ENCODE measurements at regions not wholly inside any gene's neighbourhood (a gene's known extent, or its start where the extent isn't known, plus 50 kb on each side); places are given as distances from the start of the nearest gene placed in this dataset.

- SMC1A ChIA-PET (ENCODE audit: uncharacterized antibody, unreplicated experiment) = no interaction called here
- DNase-seq (ENCODE audit: low read depth, low spot score) (no peak), ATAC-seq (no peak), FAIRE-seq (no peak)
- H3K36me3 ChIP-seq (ENCODE audit: control insufficient read depth in 2 of 2, insufficient read depth in 2 of 2, low read length in 1 of 2) = no peaks in the 10 kb centered on the region
- TF ChIP-seq ASH2L (IDR thresholded peaks at IDR 0.05; ENCODE audit: borderline replicate concordance, low read depth) = no peak
- no peak for TF ChIP-seq RCOR1 (conservative IDR thresholded peaks at IDR 0.05; ENCODE audit: low read depth, low read length)
- TF ChIP-seq SREBF2 (IDR thresholded peaks at IDR 0.05; ENCODE audit: low read length) = no peak
- TF ChIP-seq NFYA (IDR thresholded peaks at IDR 0.05; ENCODE audit: borderline replicate concordance, low read depth, low read length) = no peak
- no peak for TF ChIP-seq FOS (IDR thresholded peaks at IDR 0.05; ENCODE audit: borderline replicate concordance, extremely low read depth, insufficient read length)
- no peak for TF ChIP-seq CEBPB (IDR thresholded peaks at IDR 0.05; ENCODE audit: borderline replicate concordance in 1 of 2, low read depth in 2 of 2, low read length in 2 of 2)
- TF ChIP-seq E2F8 (IDR thresholded peaks at IDR 0.05; ENCODE audit: low read depth, partially characterized antibody) = no peak
- no peak for TF ChIP-seq BRCA1 (IDR thresholded peaks at IDR 0.05; ENCODE audit: low read depth, low read length)
- TF ChIP-seq RFX5 (IDR thresholded peaks at IDR 0.05; ENCODE audit: low read depth, low read length) = no peak
- TF ChIP-seq ATF2 (IDR thresholded peaks at IDR 0.05; ENCODE audit: low read length) = no peak
- TF ChIP-seq SMARCA5 (IDR thresholded peaks at IDR 0.05) = no peak
- no peak for TF ChIP-seq ZBTB11 (CRISPR knock-in tag; IDR thresholded peaks at IDR 0.05)
- TF ChIP-seq CHD1 (IDR thresholded peaks at IDR 0.05; ENCODE audit: low read depth, low read length) = no peak
- POLR2A ChIA-PET = no interaction called here
- RAD21 ChIA-PET (ENCODE audit: unreplicated experiment) = no interaction called here
- WGBS (ENCODE audit: insufficient coverage, insufficient replicate concordance, low lambda C conversion rate, missing lambda C conversion rate) = 28% methylated on average over 2 of the region's 2 CpGs
- in situ Hi-C loops (cut with MboI) = no loop called here
- no peaks in the 10 kb centered on the region for H3K4me1 ChIP-seq (ENCODE audit: control insufficient read depth, insufficient read depth, low read length)
- H3K27me3 ChIP-seq (replicated peaks in 1 of 2; ENCODE audit: control insufficient read depth in 2 of 2, insufficient read depth in 2 of 2, low read length in 1 of 2) = no peaks in the 10 kb centered on the region
- H2AFZ ChIP-seq (ENCODE audit: control insufficient read depth, low read depth, low read length) = no peak overlapping the region
- CTCF ChIA-PET = no interaction called here
- no peak overlapping the region for H3K9ac ChIP-seq (ENCODE audit: control insufficient read depth, insufficient read depth, low read length)
- H3K4me2 ChIP-seq (ENCODE audit: control insufficient read depth, insufficient read depth) = no peak overlapping the region
- H3K4me3 ChIP-seq = no peak overlapping the region
- no peaks in the 10 kb centered on the region for H3K79me2 ChIP-seq (ENCODE audit: control insufficient read depth, insufficient read depth, low read length)
- intact Hi-C loops (cut with micrococcal nuclease; ENCODE audit: unreplicated experiment) = no loop called here
- no peaks in the 10 kb centered on the region for H3K9me3 ChIP-seq (replicated peaks; ENCODE audit: control insufficient read depth, insufficient read depth, low read length)
- BruUV-seq (replicated peaks) = no TSS peak
- H3K27ac ChIP-seq (ENCODE audit: control insufficient read depth, insufficient read depth) = no peak overlapping the region
- H4K20me1 ChIP-seq (ENCODE audit: control insufficient read depth, insufficient read depth) = no peaks in the 10 kb centered on the region
These were observed 102.1 kb downstream of the TYW3 start for GRCh38 chr1:74835051-74835450.

All from GM12878 (cell line).